Sigmoid colon (tissue), 4 donors: ENCODE measurements at regions not wholly inside any gene's neighbourhood (a gene's known extent, or its start where the extent isn't known, plus 50 kb on each side); places are given as distances from the start of the nearest gene placed in this dataset.

Experiments
- POLR2A ChIP-seq, 2 donors: fragments of 450-650 bp; IDR thresholded peaks; one replicate each; pipeline ENCODE4 v1.6.1; 2016; ENCODE audit warnings: antibody characterized with exemption in 2 of 2, mild to moderate bottlenecking in 2 of 2, moderate library complexity in 2 of 2
- POLR2AphosphoS5 ChIP-seq, 4 donors: sonication (generic); formaldehyde crosslinking; IDR thresholded peaks; one replicate each; pipeline ENCODE4 v1.6.1; 2017; ENCODE audit warnings: antibody characterized with exemption in 4 of 4
- TF ChIP-seq, protein P1 (sequence below), 4 experiments: fragments of 450-650 bp in 3 of 4; fragments of 200-600 bp in 1 of 4; IDR thresholded peaks; one replicate each; pipeline ENCODE4 v1.5.1; 2016 to 2019; ENCODE audit warnings: antibody characterized with exemption in 4 of 4, mild to moderate bottlenecking in 3 of 4, moderate library complexity in 2 of 4

DNA sequence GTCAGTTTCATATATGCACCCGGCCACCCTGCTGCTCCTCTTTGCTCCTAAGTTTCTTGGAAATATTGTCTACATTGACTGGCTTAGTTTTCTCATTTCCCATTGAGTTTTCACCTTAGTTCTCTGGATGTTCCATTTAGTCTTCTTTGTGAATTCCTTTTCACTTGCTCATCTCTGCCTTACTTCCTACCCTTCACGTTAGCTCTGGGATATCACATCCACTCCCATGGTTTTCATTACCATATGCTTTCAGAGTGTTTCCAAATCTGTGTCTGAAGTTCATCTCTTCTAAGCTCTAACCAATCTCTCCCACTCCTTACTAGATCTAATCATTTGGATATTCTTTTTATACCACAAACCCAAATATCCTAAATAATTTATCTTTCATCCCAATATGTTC lies 226.4 kb downstream of the FAM76B start:
- TF ChIP-seq, protein P1, sequence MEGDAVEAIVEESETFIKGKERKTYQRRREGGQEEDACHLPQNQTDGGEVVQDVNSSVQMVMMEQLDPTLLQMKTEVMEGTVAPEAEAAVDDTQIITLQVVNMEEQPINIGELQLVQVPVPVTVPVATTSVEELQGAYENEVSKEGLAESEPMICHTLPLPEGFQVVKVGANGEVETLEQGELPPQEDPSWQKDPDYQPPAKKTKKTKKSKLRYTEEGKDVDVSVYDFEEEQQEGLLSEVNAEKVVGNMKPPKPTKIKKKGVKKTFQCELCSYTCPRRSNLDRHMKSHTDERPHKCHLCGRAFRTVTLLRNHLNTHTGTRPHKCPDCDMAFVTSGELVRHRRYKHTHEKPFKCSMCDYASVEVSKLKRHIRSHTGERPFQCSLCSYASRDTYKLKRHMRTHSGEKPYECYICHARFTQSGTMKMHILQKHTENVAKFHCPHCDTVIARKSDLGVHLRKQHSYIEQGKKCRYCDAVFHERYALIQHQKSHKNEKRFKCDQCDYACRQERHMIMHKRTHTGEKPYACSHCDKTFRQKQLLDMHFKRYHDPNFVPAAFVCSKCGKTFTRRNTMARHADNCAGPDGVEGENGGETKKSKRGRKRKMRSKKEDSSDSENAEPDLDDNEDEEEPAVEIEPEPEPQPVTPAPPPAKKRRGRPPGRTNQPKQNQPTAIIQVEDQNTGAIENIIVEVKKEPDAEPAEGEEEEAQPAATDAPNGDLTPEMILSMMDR (IDR thresholded peaks at IDR 0.05) = no peak
- TF ChIP-seq POLR2A (IDR thresholded peaks at IDR 0.05) = no peak
- no peak for TF ChIP-seq POLR2AphosphoS5 (IDR thresholded peaks at IDR 0.05)
